GM12891 (cell line): ENCODE measurements at regions not wholly inside any gene's neighbourhood (a gene's known extent, or its start where the extent isn't known, plus 50 kb on each side); places are given as distances from the start of the nearest gene placed in this dataset.

Experiments
- PAX5 ChIP-seq: IDR thresholded peaks from 2 replicates; pipeline ENCODE4 v1.6.1; 2011; ENCODE audit warnings: low read length, moderate library complexity, mild to moderate bottlenecking; ENCODE audit not compliant: insufficient read depth, severe bottlenecking
- POLR2A ChIP-seq: IDR thresholded peaks from 2 replicates; pipeline ENCODE4 v1.6.1; 2011; ENCODE audit warnings: low read depth, low read length, control low read depth
- POLR2AphosphoS5 ChIP-seq: IDR thresholded peaks from 2 replicates; pipeline ENCODE4 v1.6.1; 2011; ENCODE audit warnings: low read depth, low read length, control low read depth
- POU2F2 ChIP-seq: IDR thresholded peaks from 2 replicates; pipeline ENCODE4 v1.6.1; 2011; ENCODE audit warnings: low read depth, mild to moderate bottlenecking, control low read depth, low read length, moderate library complexity
- SPI1 ChIP-seq: IDR thresholded peaks from 2 replicates; pipeline ENCODE4 v1.6.1; 2011; ENCODE audit warnings: low read depth, low read length, control low read depth
- TAF1 ChIP-seq: IDR thresholded peaks from 2 replicates; pipeline ENCODE4 v1.6.1; 2011; ENCODE audit warnings: low read depth, low read length, control low read depth

DNA sequence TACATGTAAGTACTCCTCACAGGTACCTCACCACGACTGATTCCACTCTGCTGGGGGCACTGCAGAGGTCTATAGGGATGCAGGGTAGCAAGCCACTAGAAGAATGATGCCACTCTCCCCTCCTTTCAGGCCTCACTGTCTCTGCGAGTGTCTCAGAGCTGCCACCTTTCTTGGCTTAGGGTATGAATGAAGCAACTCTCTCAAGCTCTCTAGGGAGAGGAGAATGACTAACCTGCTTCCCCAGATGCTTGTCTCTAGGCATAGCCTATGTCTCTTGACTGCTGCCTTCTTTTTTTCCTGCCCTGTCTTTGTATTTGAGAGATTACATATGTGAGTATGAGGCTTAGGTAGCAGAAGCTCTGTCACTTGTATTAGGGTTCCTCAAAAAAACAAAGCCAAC is 566.5 kb upstream of the ATP2B1 start:
- TF ChIP-seq POLR2A (no peak), POLR2AphosphoS5 (no peak), SPI1 (no peak), TAF1 (no peak), PAX5 (no peak), POU2F2 (no peak)
